PFSK-1 (cell line): ENCODE measurements at regions not wholly inside any gene's neighbourhood (a gene's known extent, or its start where the extent isn't known, plus 50 kb on each side); places are given as distances from the start of the nearest gene placed in this dataset.

Experiments
- FOXP2 ChIP-seq: optimal IDR thresholded peaks from 2 replicates; pipeline ENCODE3; 2011; ENCODE audit warnings: borderline replicate concordance, control low read depth, inconsistent platforms; ENCODE audit not compliant: insufficient read depth; ENCODE audit errors: extremely low read length, extremely low read depth
- POLR2AphosphoS5 ChIP-seq: IDR thresholded peaks from 2 replicates; pipeline ENCODE4 v1.6.1; 2012; ENCODE audit warnings: low read depth, mild to moderate bottlenecking, control low read depth, low read length, moderate library complexity
- SIN3A ChIP-seq: IDR thresholded peaks from 2 replicates; pipeline ENCODE4 v1.6.1; 2012; ENCODE audit warnings: mild to moderate bottlenecking, low read length, moderate library complexity, borderline replicate concordance; ENCODE audit not compliant: insufficient read depth
- TAF1 ChIP-seq: IDR thresholded peaks from 2 replicates; pipeline ENCODE4 v1.6.1; 2012; ENCODE audit warnings: low read length, control low read depth, borderline replicate concordance; ENCODE audit not compliant: insufficient read depth
- TF ChIP-seq, protein P1 (sequence below), 2 experiments: IDR thresholded peaks; 2 replicates each; pipeline versions ENCODE4 v1.6.1 to v1.8.0; 2011 to 2012; ENCODE audit warnings: low read depth in 2 of 2, low read length in 2 of 2, control low read depth in 1 of 2, inconsistent platforms in 1 of 2, mild to moderate bottlenecking in 1 of 2, moderate library complexity in 1 of 2; ENCODE audit not compliant: insufficient read depth in 1 of 2

DNA sequence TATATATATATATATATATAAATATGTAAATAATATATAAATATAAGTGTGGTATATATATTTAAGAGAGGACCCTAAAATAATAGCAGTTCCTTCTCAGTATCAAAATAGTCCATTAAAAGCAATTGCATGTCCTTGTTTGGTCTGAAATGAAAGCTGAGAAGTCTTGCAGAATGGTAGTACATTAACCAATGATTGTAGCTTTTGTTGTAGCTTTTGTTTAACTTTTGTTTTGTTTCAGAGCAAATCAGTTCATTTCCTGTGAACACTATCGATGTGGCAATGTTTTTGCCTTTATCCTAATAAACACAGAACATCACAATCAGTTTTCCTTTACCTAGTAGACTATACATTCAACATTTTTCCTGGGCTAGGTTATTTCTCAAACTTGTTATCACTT lies 1256.2 kb upstream of the SPRY2 start:
- TF ChIP-seq FOXP2 (no peak), SIN3A (no peak), POLR2AphosphoS5 (no peak), TAF1 (no peak)
- TF ChIP-seq, protein P1, sequence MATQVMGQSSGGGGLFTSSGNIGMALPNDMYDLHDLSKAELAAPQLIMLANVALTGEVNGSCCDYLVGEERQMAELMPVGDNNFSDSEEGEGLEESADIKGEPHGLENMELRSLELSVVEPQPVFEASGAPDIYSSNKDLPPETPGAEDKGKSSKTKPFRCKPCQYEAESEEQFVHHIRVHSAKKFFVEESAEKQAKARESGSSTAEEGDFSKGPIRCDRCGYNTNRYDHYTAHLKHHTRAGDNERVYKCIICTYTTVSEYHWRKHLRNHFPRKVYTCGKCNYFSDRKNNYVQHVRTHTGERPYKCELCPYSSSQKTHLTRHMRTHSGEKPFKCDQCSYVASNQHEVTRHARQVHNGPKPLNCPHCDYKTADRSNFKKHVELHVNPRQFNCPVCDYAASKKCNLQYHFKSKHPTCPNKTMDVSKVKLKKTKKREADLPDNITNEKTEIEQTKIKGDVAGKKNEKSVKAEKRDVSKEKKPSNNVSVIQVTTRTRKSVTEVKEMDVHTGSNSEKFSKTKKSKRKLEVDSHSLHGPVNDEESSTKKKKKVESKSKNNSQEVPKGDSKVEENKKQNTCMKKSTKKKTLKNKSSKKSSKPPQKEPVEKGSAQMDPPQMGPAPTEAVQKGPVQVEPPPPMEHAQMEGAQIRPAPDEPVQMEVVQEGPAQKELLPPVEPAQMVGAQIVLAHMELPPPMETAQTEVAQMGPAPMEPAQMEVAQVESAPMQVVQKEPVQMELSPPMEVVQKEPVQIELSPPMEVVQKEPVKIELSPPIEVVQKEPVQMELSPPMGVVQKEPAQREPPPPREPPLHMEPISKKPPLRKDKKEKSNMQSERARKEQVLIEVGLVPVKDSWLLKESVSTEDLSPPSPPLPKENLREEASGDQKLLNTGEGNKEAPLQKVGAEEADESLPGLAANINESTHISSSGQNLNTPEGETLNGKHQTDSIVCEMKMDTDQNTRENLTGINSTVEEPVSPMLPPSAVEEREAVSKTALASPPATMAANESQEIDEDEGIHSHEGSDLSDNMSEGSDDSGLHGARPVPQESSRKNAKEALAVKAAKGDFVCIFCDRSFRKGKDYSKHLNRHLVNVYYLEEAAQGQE (IDR thresholded peaks at IDR 0.05; ENCODE audit: insufficient read depth in 1 of 2, low read depth in 2 of 2, low read length in 2 of 2): no peak

DNA sequence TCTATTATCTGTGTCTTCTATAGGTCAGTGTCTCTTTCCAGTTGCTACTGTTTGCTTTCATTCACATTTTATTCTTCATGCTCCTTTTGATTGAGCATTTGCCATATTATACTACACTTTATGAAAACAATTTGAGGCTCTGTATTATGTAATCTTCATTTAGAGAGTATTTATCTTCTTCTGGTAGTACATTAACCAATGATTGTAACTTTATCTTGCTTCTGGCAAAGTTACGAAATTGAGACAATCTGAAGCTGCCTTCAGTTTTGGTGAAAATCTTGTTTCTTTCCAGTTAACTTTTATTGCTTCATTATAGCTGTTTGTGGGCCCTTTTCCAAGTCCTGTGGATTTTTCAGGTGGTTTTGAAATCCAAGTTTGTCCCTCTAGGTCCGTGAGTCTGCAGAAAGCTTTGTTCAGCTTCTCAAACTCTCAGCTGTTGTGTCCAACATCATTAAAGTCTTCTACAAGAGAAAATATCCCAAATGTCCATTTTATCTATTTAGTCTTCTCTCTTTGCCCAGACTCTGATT lies 1255.4 kb upstream of the SPRY2 start:
- TF ChIP-seq TAF1 (no peak), FOXP2 (no peak), POLR2AphosphoS5 (no peak), SIN3A (no peak)
- TF ChIP-seq, protein P1 (IDR thresholded peaks at IDR 0.05; ENCODE audit: insufficient read depth in 1 of 2, low read depth in 2 of 2, low read length in 2 of 2): no peak

DNA sequence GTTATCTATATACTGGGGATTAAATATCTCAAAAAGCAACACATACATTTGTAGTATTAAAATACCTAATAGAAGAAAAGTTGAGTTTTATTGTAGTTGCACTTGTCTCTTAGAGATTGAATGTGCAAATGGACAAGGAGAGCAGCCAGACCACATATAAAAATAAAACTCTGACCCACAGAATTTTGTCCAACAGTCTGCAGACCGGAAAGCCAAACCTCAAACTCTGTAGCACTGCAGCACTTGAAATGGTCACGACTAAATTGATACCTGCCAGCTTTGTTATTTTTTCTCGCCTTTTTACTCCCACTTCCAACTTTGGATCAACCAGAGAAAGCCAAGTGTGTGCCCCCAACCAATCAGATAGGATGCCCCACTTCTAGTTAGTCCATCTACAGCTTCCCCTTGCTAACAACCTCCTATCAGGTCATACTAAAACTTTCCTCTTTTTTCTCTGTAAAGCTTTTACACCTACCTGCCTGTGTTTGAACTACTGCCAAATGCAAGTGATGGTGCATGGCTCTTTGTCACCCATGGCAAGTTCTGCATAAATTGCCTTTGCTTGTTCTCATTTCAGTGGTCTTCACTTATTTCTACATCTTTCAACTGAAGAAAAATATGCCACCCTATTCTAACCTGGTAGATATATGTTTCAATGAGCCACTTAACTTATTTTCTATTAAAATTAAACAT lies 1250.7 kb upstream of the SPRY2 start:
- TF ChIP-seq SIN3A (no peak), TAF1 (no peak), FOXP2 (no peak), POLR2AphosphoS5 (no peak)
- TF ChIP-seq, protein P1 (IDR thresholded peaks at IDR 0.05; ENCODE audit: insufficient read depth in 1 of 2, low read depth in 2 of 2, low read length in 2 of 2): no peak

DNA sequence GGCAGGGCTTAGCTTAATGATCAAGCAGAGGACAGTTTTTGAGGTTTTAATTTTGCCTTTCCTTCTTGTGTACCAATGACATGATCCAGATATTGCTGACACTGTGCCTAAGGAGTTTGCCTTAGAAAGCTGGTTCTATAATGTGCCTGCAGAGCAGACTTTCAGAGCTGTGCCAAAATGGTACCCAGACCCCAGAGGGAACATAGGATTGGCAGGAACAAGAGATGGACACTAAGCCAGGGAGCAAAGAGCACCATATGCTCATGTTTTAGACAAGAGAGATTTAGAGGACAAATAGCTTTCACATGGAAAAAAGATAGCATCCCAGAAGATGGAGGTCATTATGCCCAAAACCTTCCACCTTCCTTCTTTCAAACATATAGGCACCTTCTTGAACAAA lies 1241.5 kb upstream of the SPRY2 start:
- TF ChIP-seq, protein P1 (IDR thresholded peaks at IDR 0.05; ENCODE audit: insufficient read depth in 1 of 2, low read depth in 2 of 2, low read length in 2 of 2): no peak
- TF ChIP-seq SIN3A (no peak), POLR2AphosphoS5 (no peak), TAF1 (no peak), FOXP2 (no peak)
